GM12878 (cell line): ENCODE measurements at regions not wholly inside any gene's neighbourhood (a gene's known extent, or its start where the extent isn't known, plus 50 kb on each side); places are given as distances from the start of the nearest gene placed in this dataset.

Experiments
- ATAC-seq: fragments of 200-7000 bp; cut with Tn5 transposase; 3 replicates; pipeline ENCODE4 v1.9.1; 2020; ENCODE audit warnings: mild to moderate bottlenecking, moderate library complexity
- BruUV-seq: library from RNA; stranded (reverse); fragments of 400-500 nt; replicated peaks from 2 replicates; lab custom pipeline; 2021; lab: Mats Ljungman, UMichigan
- CTCF ChIA-PET: fragments of 300-600 bp; sonication (Branson Sonifier 250); formaldehyde crosslinking; extraction: SDS; loops from one replicate; lab custom pipeline; 2021; ENCODE audit warnings: inconsistent platforms; lab: Yijun Ruan, JAX
- POLR2A ChIA-PET: fragments of 350-600 bp; formaldehyde crosslinking; extraction: SDS; loops from one replicate; lab custom pipeline; 2021; ENCODE audit warnings: inconsistent platforms; lab: Charles Lee
- RAD21 ChIA-PET: fragments of 300-600 bp; sonication (Branson Sonifier 250); formaldehyde crosslinking; loops from one replicate; lab custom pipeline; 2023; ENCODE audit warnings: antibody characterized with exemption; ENCODE audit not compliant: unreplicated experiment; lab: Charles Lee
- SMC1A ChIA-PET: fragments of 300-600 bp; sonication (Branson Sonifier 250); formaldehyde crosslinking; loops from one replicate; lab custom pipeline; 2023; ENCODE audit not compliant: unreplicated experiment, uncharacterized antibody; lab: Charles Lee
- DNase-seq: peaks from one replicate; pipeline ENCODE4 v3.0.0-alpha.2; 2011; ENCODE audit warnings: low read depth, low spot score
- FAIRE-seq: peaks from 3 replicates; lab custom pipeline; 2011; peaks lifted over from hg19 to GRCh38; lab: Jason Lieb, UNC
- H2AFZ ChIP-seq: 2 replicates; pipeline ENCODE4 v1.6.0; 2011; ENCODE audit warnings: low read depth, low read length, control low read depth; ENCODE audit not compliant: control insufficient read depth
- H3K27ac ChIP-seq: 2 replicates; pipeline ENCODE4 v1.5.1; 2011; ENCODE audit warnings: control low read depth; ENCODE audit not compliant: control insufficient read depth, insufficient read depth
- H3K27me3 ChIP-seq, 2 experiments: replicated peaks in 1 of 2; 2 replicates each; pipeline versions ENCODE4 v1.6.0 to v1.6.1; 2011; ENCODE audit warnings: low read length in 1 of 2; ENCODE audit not compliant: control insufficient read depth in 2 of 2, insufficient read depth in 2 of 2
- H3K36me3 ChIP-seq, 2 experiments: 2 replicates each; pipeline ENCODE4 v1.5.1; 2011; ENCODE audit warnings: low read length in 1 of 2; ENCODE audit not compliant: control insufficient read depth in 2 of 2, insufficient read depth in 2 of 2
- H3K4me1 ChIP-seq: 2 replicates; pipeline ENCODE4 v1.6.1; 2011; ENCODE audit warnings: mild to moderate bottlenecking, low read length, moderate library complexity, mixed read lengths; ENCODE audit not compliant: control insufficient read depth, insufficient read depth
- H3K4me2 ChIP-seq: 2 replicates; pipeline ENCODE4 v1.6.0; 2011; ENCODE audit warnings: control low read depth; ENCODE audit not compliant: control insufficient read depth, insufficient read depth
- H3K4me3 ChIP-seq: fragments of 200-600 bp; sonication (generic); 2 replicates; pipeline ENCODE4 v1.5.1; 2016
- H3K79me2 ChIP-seq: 2 replicates; pipeline ENCODE4 v1.6.0; 2011; ENCODE audit warnings: low read length; ENCODE audit not compliant: control insufficient read depth, insufficient read depth
- H3K9ac ChIP-seq: 2 replicates; pipeline ENCODE4 v1.8.0; 2011; ENCODE audit warnings: low read length, control low read depth, mixed read lengths; ENCODE audit not compliant: control insufficient read depth, insufficient read depth
- H3K9me3 ChIP-seq: replicated peaks from 3 replicates; pipeline ENCODE4 v1.5.1; 2011; ENCODE audit warnings: mild to moderate bottlenecking, low read length; ENCODE audit not compliant: control insufficient read depth, insufficient read depth
- H4K20me1 ChIP-seq: 2 replicates; pipeline ENCODE4 v1.6.0; 2011; ENCODE audit not compliant: control insufficient read depth, insufficient read depth
- CHD2 ChIP-seq: IDR thresholded peaks from 2 replicates; pipeline ENCODE4 v1.6.1; 2011; ENCODE audit warnings: low read depth, low read length, improper control_type of control experiment, borderline replicate concordance
- CREB1 ChIP-seq: IDR thresholded peaks from 2 replicates; pipeline ENCODE4 v1.6.1; 2012; ENCODE audit warnings: low read depth, mild to moderate bottlenecking, inconsistent platforms
- IKZF1 ChIP-seq: fragments of 450-650 bp; conservative IDR thresholded peaks from 2 replicates; pipeline ENCODE4 v1.6.1; 2017; ENCODE audit warnings: antibody characterized with exemption, mild to moderate bottlenecking
- JUNB ChIP-seq: IDR thresholded peaks from 2 replicates; pipeline ENCODE4 v1.6.1; 2016; ENCODE audit warnings: antibody characterized with exemption, mild to moderate bottlenecking
- KDM1A ChIP-seq: fragments of 200-600 bp; sonication (generic); IDR thresholded peaks from 2 replicates; pipeline ENCODE4 v1.6.1; 2016; ENCODE audit warnings: borderline replicate concordance
- LARP7 ChIP-seq: fragments of 450-650 bp; IDR thresholded peaks from 2 replicates; pipeline ENCODE4 v1.6.1; 2017; ENCODE audit warnings: mild to moderate bottlenecking
- PAX5 ChIP-seq: IDR thresholded peaks from 2 replicates; pipeline ENCODE4 v1.6.1; 2011; ENCODE audit warnings: low read depth, low read length, borderline replicate concordance
- PAX8 ChIP-seq: fragments of 450-650 bp; IDR thresholded peaks from 2 replicates; pipeline ENCODE4 v1.6.1; 2017; ENCODE audit warnings: mild to moderate bottlenecking, moderate library complexity
- PRDM15 ChIP-seq: fragments of 450-650 bp; formaldehyde crosslinking; IDR thresholded peaks from 2 replicates; pipeline ENCODE4 v1.4.0; 2020; ENCODE audit warnings: mild to moderate bottlenecking, moderate library complexity
- RAD51 ChIP-seq: fragments of 450-650 bp; IDR thresholded peaks from 2 replicates; pipeline ENCODE4 v1.6.1; 2016; ENCODE audit warnings: moderate library complexity, mild to moderate bottlenecking, inconsistent platforms
- RB1 ChIP-seq: fragments of 450-650 bp; formaldehyde crosslinking; IDR thresholded peaks from 2 replicates; pipeline ENCODE4 v1.6.1; 2017; ENCODE audit warnings: mild to moderate bottlenecking, borderline replicate concordance
- RUNX3 ChIP-seq: IDR thresholded peaks from 2 replicates; pipeline ENCODE4 v1.6.1; 2012; ENCODE audit warnings: low read length, inconsistent platforms
- SPI1 ChIP-seq: IDR thresholded peaks from 2 replicates; pipeline ENCODE4 v1.6.1; 2011; ENCODE audit warnings: low read depth, mild to moderate bottlenecking, low read length, moderate library complexity, borderline replicate concordance; ENCODE audit not compliant: insufficient read depth
- YY1 ChIP-seq: IDR thresholded peaks from 2 replicates; pipeline ENCODE4 v1.6.1; 2011; ENCODE audit warnings: low read depth, mild to moderate bottlenecking, low read length
- ZNF384 ChIP-seq: IDR thresholded peaks from 2 replicates; pipeline ENCODE4 v1.6.1; 2012; ENCODE audit warnings: low read depth, mild to moderate bottlenecking, low read length, improper control_type of control experiment, borderline replicate concordance
- WGBS: methylation state at CpG from one replicate; pipeline ENCODE4 v1.1.6; 2016; ENCODE audit warnings: low lambda C conversion rate; ENCODE audit not compliant: insufficient replicate concordance, insufficient coverage; ENCODE audit errors: missing lambda C conversion rate; 5-methylcytosine and 5-hydroxymethylcytosine counted together
- in situ Hi-C: fragments of 300-500 bp; cut with MboI; formaldehyde crosslinking; loops from 9 replicates; pipeline ENCODE4 v1.14.3; 2018; ENCODE audit warnings: mixed read lengths
- intact Hi-C: fragments of 100-400 bp; cut with micrococcal nuclease; formaldehyde crosslinking; loops from one replicate; pipeline ENCODE4 v1.14.2; 2022; ENCODE audit not compliant: unreplicated experiment

GRCh38 chr14:55874785-55875184 lies 243.4 kb upstream of the PELI2 start:
- POLR2A ChIA-PET, result interaction anchor here (0.7 kb wide), 1 partner anchor 141 kb away, joined by 5 read pairs; no protein-coding TSS in a partner anchor
- intact Hi-C loops (no loop called here), in situ Hi-C loops (no loop called here)
- no peak overlapping the region for H3K27ac ChIP-seq
- H4K20me1 ChIP-seq, result no peaks in the 10 kb centered on the region
- WGBS, result 40% methylated on average over 10 of the region's 10 CpGs
- ATAC-seq, result no peak
- CTCF ChIA-PET, result no interaction called here
- H3K4me2 ChIP-seq, result no peak overlapping the region
- SMC1A ChIA-PET, result no interaction called here
- FAIRE-seq, result no peak
- no peaks in the 10 kb centered on the region for H3K36me3 ChIP-seq
- no TSS peak for BruUV-seq
- no peaks in the 10 kb centered on the region for H3K9me3 ChIP-seq
- no peaks in the 10 kb centered on the region for H3K4me1 ChIP-seq
- H2AFZ ChIP-seq, result no peak overlapping the region
- peaks cover 0 to 2% of the 10 kb centered on the region in 2 experiments; a peak in 1 of 4 replicates for H3K27me3 ChIP-seq
- H3K79me2 ChIP-seq, result no peaks in the 10 kb centered on the region
- no peak overlapping the region for H3K4me3 ChIP-seq
- TF ChIP-seq CREB1, result no peak
- no peak for TF ChIP-seq JUNB
- TF ChIP-seq SPI1, result no peak
- no peak for TF ChIP-seq LARP7
- no peak overlapping the region for H3K9ac ChIP-seq
- DNase-seq, result no peak
- RAD21 ChIA-PET, result no interaction called here

- H3K27ac ChIP-seq, result no peak overlapping the region
- POLR2A ChIA-PET, result no interaction called here
- H2AFZ ChIP-seq, result no peak overlapping the region
- DNase-seq (no peak), FAIRE-seq (no peak)
- SMC1A ChIA-PET, result no interaction called here
- peaks cover 0 to 2% of the 10 kb centered on the region in 2 experiments; a peak in 1 of 4 replicates for H3K27me3 ChIP-seq
- no peaks in the 10 kb centered on the region for H3K79me2 ChIP-seq
- no TSS peak for BruUV-seq
- TF ChIP-seq ZNF384, result no peak
- no peak for TF ChIP-seq KDM1A
- TF ChIP-seq PRDM15 (CRISPR knock-in tag), result no peak
- TF ChIP-seq RUNX3, result no peak
- no peak for TF ChIP-seq LARP7
- TF ChIP-seq PAX8, result no peak
- no peak for TF ChIP-seq YY1
- TF ChIP-seq PAX5, result no peak
- TF ChIP-seq RAD51, result no peak
- TF ChIP-seq CHD2, result no peak
- TF ChIP-seq IKZF1, result no peak
- TF ChIP-seq RB1, result no peak
- TF ChIP-seq, all 136 proteins: peak for 0
- no peak overlapping the region for H3K9ac ChIP-seq
- no peaks in the 10 kb centered on the region for H3K4me1 ChIP-seq
- CTCF ChIA-PET, result no interaction called here
- in situ Hi-C loops (no loop called here), intact Hi-C loops (no loop called here)
- H3K9me3 ChIP-seq, result no peaks in the 10 kb centered on the region
- no peaks in the 10 kb centered on the region for H3K36me3 ChIP-seq
- no peak overlapping the region for H3K4me3 ChIP-seq
- no peak overlapping the region for H3K4me2 ChIP-seq
- RAD21 ChIA-PET, result no interaction called here
- H4K20me1 ChIP-seq, result no peaks in the 10 kb centered on the region
- 39% methylated on average over 7 of the region's 7 CpGs for WGBS
- no peak for ATAC-seq
Observed at GRCh38 chr14:55877942-55878341, 240.3 kb upstream of the PELI2 start.
